B cell (primary cell): ENCODE measurements at regions not wholly inside any gene's neighbourhood (a gene's known extent, or its start where the extent isn't known, plus 50 kb on each side); places are given as distances from the start of the nearest gene placed in this dataset.

Source experiments
- ATAC-seq: fragments of 200-7000 bp; cut with Tn5 transposase; one replicate; pipeline ENCODE4 v1.10.0; 2021; ENCODE audit warnings: low read depth, mild to moderate bottlenecking, moderate number of reproducible peaks, moderate library complexity
- CTCF ChIA-PET: fragments of 350-600 bp; sonication (Branson Sonifier 250); formaldehyde crosslinking; loops from one replicate; lab custom pipeline; 2021; ENCODE audit warnings: antibody characterized with exemption, inconsistent platforms; lab: Charles Lee
- POLR2A ChIA-PET: fragments of 350-600 bp; sonication (Branson Sonifier 250); formaldehyde crosslinking; loops from one replicate; lab custom pipeline; 2021; ENCODE audit warnings: antibody characterized with exemption; lab: Charles Lee
- DNase-seq: peaks from one replicate; pipeline ENCODE4 v3.0.0; 2013
- H2AFZ ChIP-seq: 2 replicates; pipeline ENCODE4 v1.6.1; 2012; ENCODE audit warnings: mild to moderate bottlenecking, low read depth, low read length; ENCODE audit not compliant: insufficient read depth, poor library complexity, severe bottlenecking
- H3K27ac ChIP-seq, 2 donors: 1 replicate in 1 of 2; 2 replicates in 1 of 2; pipeline ENCODE4 v1.5.1; 2012 to 2013; ENCODE audit warnings: low read length in 2 of 2, mild to moderate bottlenecking in 2 of 2, moderate library complexity in 1 of 2
- H3K27me3 ChIP-seq, 4 experiments: fragments of 200-600 bp in 1 of 4; sonication (generic) in 1 of 4; replicated peaks in 1 of 4; 1 replicate in 2 of 4; 2 replicates in 2 of 4; pipeline versions ENCODE4 v1.6.1 to v1.7.0; 2013 to 2016; ENCODE audit warnings: low read length in 3 of 4, mild to moderate bottlenecking in 2 of 4, mixed read lengths in 1 of 4, moderate library complexity in 1 of 4; ENCODE audit not compliant: insufficient read depth in 4 of 4, control insufficient read depth in 3 of 4; ENCODE audit errors: control extremely low read depth in 1 of 4
- H3K36me3 ChIP-seq, 2 experiments: replicated peaks in 1 of 2; 1 replicate in 1 of 2; 2 replicates in 1 of 2; pipeline versions ENCODE4 v1.6.1 to v1.7.1; 2013; ENCODE audit warnings: low read length in 1 of 2; ENCODE audit not compliant: insufficient read depth in 2 of 2, control insufficient read depth in 1 of 2; ENCODE audit errors: control extremely low read depth in 1 of 2, extremely low read depth in 1 of 2
- H3K4me1 ChIP-seq, 2 donors: fragments of 200-600 bp in 1 of 2; sonication (generic) in 1 of 2; 1 replicate in 1 of 2; 2 replicates in 1 of 2; pipeline versions ENCODE4 v1.5.1 to v1.6.1; 2013 to 2017; ENCODE audit warnings: low read length in 2 of 2; ENCODE audit not compliant: control insufficient read depth in 2 of 2, insufficient read depth in 2 of 2
- H3K4me2 ChIP-seq: replicated peaks from 2 replicates; pipeline ENCODE3; 2012; ENCODE audit warnings: mild to moderate bottlenecking, low read depth, low read length; ENCODE audit not compliant: poor library complexity, severe bottlenecking
- H3K4me3 ChIP-seq, 5 experiments: fragments of 200-600 bp in 1 of 5; sonication (generic) in 1 of 5; 1 replicate in 3 of 5; 2 replicates in 2 of 5; pipeline versions ENCODE4 v1.5.1 to v1.7.0; 2011 to 2016; ENCODE audit warnings: low read length in 4 of 5, mild to moderate bottlenecking in 4 of 5, low read depth in 2 of 5, control low read depth in 1 of 5, moderate library complexity in 1 of 5; ENCODE audit not compliant: insufficient read depth in 1 of 5; ENCODE audit errors: control extremely low read depth in 1 of 5, extremely low read depth in 1 of 5
- H3K79me2 ChIP-seq: fragments of 200-600 bp; sonication (generic); one replicate; pipeline ENCODE4 v1.6.0; 2016; ENCODE audit warnings: low read length; ENCODE audit not compliant: control insufficient read depth, insufficient read depth
- H3K9ac ChIP-seq: fragments of 200-600 bp; sonication (generic); 2 replicates; pipeline ENCODE4 v1.6.1; 2017; ENCODE audit warnings: mild to moderate bottlenecking, low read length, moderate library complexity
- H3K9me3 ChIP-seq, 3 donors: one replicate each; pipeline versions ENCODE4 v1.6.1 to v1.7.1; 2013; ENCODE audit warnings: low read length in 2 of 3; ENCODE audit not compliant: control insufficient read depth in 2 of 3, insufficient read depth in 1 of 3; ENCODE audit errors: control extremely low read depth in 1 of 3
- H4K20me1 ChIP-seq: 2 replicates; pipeline ENCODE4 v1.6.0; 2012; ENCODE audit warnings: mild to moderate bottlenecking, low read length; ENCODE audit not compliant: insufficient read depth, control insufficient read depth, poor library complexity, severe bottlenecking
- H3K27ac Mint-ChIP-seq: one replicate; pipeline ENCODE4 v1.8.0; 2021; ENCODE audit warnings: mixed read lengths
- H3K27me3 Mint-ChIP-seq: one replicate; pipeline ENCODE4 v1.8.0; 2021; ENCODE audit warnings: mixed read lengths
- H3K4me1 Mint-ChIP-seq: one replicate; pipeline ENCODE4 v1.8.0; 2021; ENCODE audit warnings: mixed read lengths
- H3K4me3 Mint-ChIP-seq: one replicate; pipeline ENCODE4 v1.8.0; 2021; ENCODE audit warnings: mixed read lengths
- H3K9me3 Mint-ChIP-seq: one replicate; pipeline ENCODE4 v1.8.0; 2022; ENCODE audit warnings: mixed read lengths; ENCODE audit not compliant: insufficient read depth
- CTCF ChIP-seq: fragments of 200-600 bp; IDR thresholded peaks from one replicate; pipeline ENCODE4 v1.8.0; 2022; ENCODE audit warnings: antibody characterized with exemption, mild to moderate bottlenecking
- EZH2 ChIP-seq: IDR thresholded peaks from 2 replicates; pipeline ENCODE4 v1.6.1; 2012; ENCODE audit warnings: borderline replicate concordance, low read depth, mild to moderate bottlenecking, moderate library complexity, low read length; ENCODE audit not compliant: insufficient read depth, poor library complexity, severe bottlenecking
- WGBS: methylation state at CpG from one replicate; pipeline ENCODE4 v1.1.5; 2013; ENCODE audit warnings: missing lambda C conversion rate; ENCODE audit not compliant: insufficient coverage; 5-methylcytosine and 5-hydroxymethylcytosine counted together
- intact Hi-C: fragments of 100-400 bp; cut with micrococcal nuclease; formaldehyde crosslinking; loops from one replicate; pipeline ENCODE4 v1.10.0; 2022

GRCh38 chr11:15565880-15566279 lies 451.2 kb downstream of the INSC start:
- H3K4me3 Mint-ChIP-seq, result no peak overlapping the region

GRCh38 chr11:15568440-15568839 lies 453.7 kb downstream of the INSC start:
- no peak overlapping the region for H3K4me3 ChIP-seq
- Mint-ChIP-seq H3K27me3 (no peaks in the 10 kb centered on the region), H3K27ac (no peak overlapping the region), H3K4me3 (no peak overlapping the region), H3K4me1 (no peaks in the 10 kb centered on the region), H3K9me3 (peaks cover 6% of the 10 kb centered on the region)
- no peak overlapping the region for H2AFZ ChIP-seq
- no peaks in the 10 kb centered on the region for H3K27me3 ChIP-seq
- ATAC-seq (no peak), DNase-seq (no peak)
- ChIA-PET POLR2A (no interaction called here), CTCF (no interaction called here)
- H3K9ac ChIP-seq, result no peak overlapping the region
- TF ChIP-seq EZH2 (no peak), CTCF (no peak)
- no peak overlapping the region for H3K4me2 ChIP-seq
- no peak overlapping the region for H3K27ac ChIP-seq
- no peaks in the 10 kb centered on the region for H3K36me3 ChIP-seq
- H4K20me1 ChIP-seq, result no peaks in the 10 kb centered on the region
- H3K79me2 ChIP-seq, result no peaks in the 10 kb centered on the region
- WGBS, result 89% methylated on average over 6 of the region's 8 CpGs
- H3K9me3 ChIP-seq, result peaks cover 0 to 10% (median 0%) of the 10 kb centered on the region in 3 donors
- H3K4me1 ChIP-seq, result no peaks in the 10 kb centered on the region
- intact Hi-C loops, result no loop called here

More at GRCh38 chr11:15565880-15566279, 451.2 kb downstream of the INSC start:
- Mint-ChIP-seq H3K9me3 (peaks cover 6% of the 10 kb centered on the region), H3K27ac (no peak overlapping the region), H3K27me3 (no peaks in the 10 kb centered on the region), H3K4me1 (no peaks in the 10 kb centered on the region)
- ChIA-PET POLR2A (no interaction called here), CTCF (no interaction called here)
- TF ChIP-seq EZH2, result no peak
- TF ChIP-seq CTCF, result no peak
- Histone ChIP-seq H4K20me1 (no peaks in the 10 kb centered on the region), H3K27ac (no peak overlapping the region), H3K9me3 (peaks cover 0 to 14% (median 0%) of the 10 kb centered on the region in 3 donors), H3K27me3 (no peaks in the 10 kb centered on the region), H3K9ac (no peak overlapping the region), H3K79me2 (no peaks in the 10 kb centered on the region), H3K36me3 (no peaks in the 10 kb centered on the region), H3K4me2 (no peak overlapping the region), H3K4me3 (no peak overlapping the region), H2AFZ (no peak overlapping the region), H3K4me1 (no peaks in the 10 kb centered on the region)
- 92% methylated on average over 4 of the region's 8 CpGs for WGBS
- ATAC-seq (no peak), DNase-seq (no peak)
- intact Hi-C loops, result no loop called here
